ENCODE measurements at regions not wholly inside any gene's neighbourhood (a gene's known extent, or its start where the extent isn't known, plus 50 kb on each side); places are given as distances from the start of the nearest gene placed in this dataset.
"Not testable (repeated sequence)": the region's sequence is repeated elsewhere in the genome, so short reads cannot be mapped to it uniquely, and the experiment has no call there.

DNA sequence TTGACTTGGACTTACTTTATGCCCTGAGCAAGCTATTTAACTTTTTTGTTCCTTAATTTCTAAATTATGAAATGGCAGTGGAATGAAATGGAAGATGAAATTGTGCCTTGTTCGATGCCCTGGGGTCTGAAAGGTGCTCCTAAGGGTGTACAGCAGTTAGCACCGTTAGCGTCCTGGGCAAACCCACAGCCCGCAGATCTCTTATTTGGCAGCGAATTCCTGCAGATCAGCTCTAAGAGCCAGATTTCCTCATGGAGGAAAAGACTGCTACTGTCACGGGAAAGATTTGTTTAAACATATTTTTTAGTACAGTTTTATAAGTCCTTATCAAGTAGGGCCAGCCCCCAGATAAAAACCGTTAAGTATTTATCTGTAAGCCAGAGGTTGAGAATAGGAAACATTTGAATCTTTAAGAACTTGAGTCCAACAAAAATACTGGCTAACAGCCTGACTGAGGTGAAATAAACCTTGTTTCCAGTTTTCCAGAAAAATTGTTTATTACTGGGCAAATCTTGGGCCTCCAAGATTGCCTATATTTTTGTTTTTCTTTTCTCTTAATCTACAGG lies 216.5 kb upstream of the DMRT1 start:
- DNase-seq (no peak), ATAC-seq (no peak)
- intact Hi-C loops (cut with DNase I, micrococcal nuclease): no loop called here
- H3K9me3 ChIP-seq: no peaks in the 10 kb centered on the region
- TF ChIP-seq CTCF (IDR thresholded peaks at IDR 0.05): no peak
- H3K36me3 ChIP-seq (ENCODE audit: low read depth): no peaks in the 10 kb centered on the region
- H3K4me3 ChIP-seq: no peak overlapping the region
- H3K4me1 ChIP-seq (ENCODE audit: low read depth): peaks cover 14% of the 10 kb centered on the region

GRCh38 chr9:625613-626012 lies 215.9 kb upstream of the DMRT1 start:
- Histone ChIP-seq H3K4me3 (no peak overlapping the region), H3K9me3 (no peaks in the 10 kb centered on the region), H3K36me3 (ENCODE audit: low read depth) (no peaks in the 10 kb centered on the region), H3K4me1 (ENCODE audit: low read depth) (peaks cover 14% of the 10 kb centered on the region)
- DNase-seq (no peak), ATAC-seq (no peak)
- intact Hi-C loops (cut with DNase I, micrococcal nuclease): no loop called here
- TF ChIP-seq CTCF (IDR thresholded peaks at IDR 0.05): no peak

DNA sequence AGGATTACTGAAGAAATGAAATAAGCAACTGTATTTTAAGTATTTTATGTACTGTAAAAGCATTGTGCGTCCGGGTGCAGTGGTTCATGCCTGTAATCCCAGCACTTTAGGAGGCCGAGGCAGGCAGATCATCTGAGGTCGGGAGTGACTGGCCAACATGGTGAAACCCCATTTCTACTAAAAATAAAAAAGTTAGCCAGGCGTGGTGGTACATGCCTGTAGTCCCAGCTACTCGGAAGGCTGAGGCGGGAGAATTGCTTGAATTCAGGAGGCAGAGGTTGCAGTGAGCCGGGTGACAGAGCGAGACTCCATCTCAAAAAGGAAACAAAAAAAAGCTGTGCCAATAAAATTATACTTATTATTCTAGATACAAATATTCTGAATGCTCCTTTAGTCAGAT lies 215.4 kb upstream of the DMRT1 start:
- DNase-seq; H3K4me3 ChIP-seq; H3K9me3 ChIP-seq; H3K36me3 ChIP-seq (ENCODE audit: low read depth); intact Hi-C loops (cut with DNase I, micrococcal nuclease); ATAC-seq: not testable (repeated sequence)
- H3K4me1 ChIP-seq (ENCODE audit: low read depth): peaks cover 14% of the 10 kb centered on the region

- intact Hi-C loops (cut with DNase I, micrococcal nuclease): no loop called here
- H3K4me3 ChIP-seq: no peak overlapping the region
- H3K4me1 ChIP-seq (ENCODE audit: low read depth): peaks cover 14% of the 10 kb centered on the region
- no peak for TF ChIP-seq CTCF (IDR thresholded peaks at IDR 0.05)
- DNase-seq (no peak), ATAC-seq (peak; percentile 48)
- H3K36me3 ChIP-seq (ENCODE audit: low read depth): no peaks in the 10 kb centered on the region
- no peaks in the 10 kb centered on the region for H3K9me3 ChIP-seq
Measured at GRCh38 chr9:626596-626995, 214.9 kb upstream of the DMRT1 start.

DNA sequence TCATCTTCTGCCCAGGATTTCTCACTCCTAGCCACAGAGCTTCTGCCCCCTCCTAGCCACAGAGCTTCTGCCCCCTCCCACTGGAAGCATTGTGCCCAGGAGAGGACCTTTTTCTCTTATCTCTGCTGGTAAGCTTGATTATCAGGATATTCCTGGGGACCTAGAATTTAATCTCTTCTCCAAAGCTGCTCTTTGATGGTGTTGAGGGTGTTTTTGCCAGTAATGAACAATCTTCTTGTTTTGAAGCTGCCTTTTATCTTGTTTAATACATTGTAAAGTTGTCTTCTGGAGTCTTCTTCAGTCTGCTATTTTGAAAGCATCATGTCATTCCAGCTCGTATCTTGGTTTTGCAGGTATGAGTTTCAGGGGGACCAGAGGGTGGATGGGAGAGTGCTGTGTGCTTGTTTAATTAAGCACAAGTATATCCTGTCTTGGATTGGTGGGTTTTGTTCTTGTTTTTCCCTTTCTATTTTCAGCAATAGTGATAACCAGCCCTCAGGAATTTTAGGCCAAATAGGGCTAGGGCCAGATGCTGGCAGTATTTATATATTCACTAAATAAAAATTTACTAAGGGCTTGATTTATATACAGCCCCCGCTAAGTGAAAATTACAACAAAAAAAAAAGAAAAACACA lies 214.0 kb upstream of the DMRT1 start:
- Histone ChIP-seq H3K4me3 (no peak overlapping the region), H3K36me3 (ENCODE audit: low read depth) (no peaks in the 10 kb centered on the region), H3K9me3 (no peaks in the 10 kb centered on the region), H3K4me1 (ENCODE audit: low read depth) (peaks cover 14% of the 10 kb centered on the region)
- no peak for ATAC-seq
- DNase-seq: no peak
- TF ChIP-seq CTCF (IDR thresholded peaks at IDR 0.05): no peak
- intact Hi-C loops (cut with DNase I, micrococcal nuclease): no loop called here

- peak in 1 of 3 donors; percentile 24 for DNase-seq
- H3K4me1 ChIP-seq (ENCODE audit: low read depth): peaks cover 14% of the 10 kb centered on the region
Measured at GRCh38 chr9:629146-629545, 212.4 kb upstream of the DMRT1 start.

More at GRCh38 chr9:629146-629545, 212.4 kb upstream of the DMRT1 start:
- intact Hi-C loops (cut with DNase I, micrococcal nuclease): no loop called here
- no peaks in the 10 kb centered on the region for H3K36me3 ChIP-seq (ENCODE audit: low read depth)
- TF ChIP-seq CTCF (IDR thresholded peaks at IDR 0.05): no peak
- peaks cover 7% of the 10 kb centered on the region for H3K9me3 ChIP-seq
- no peak overlapping the region for H3K4me3 ChIP-seq
- no peak for ATAC-seq
